B cell (primary cell): ENCODE measurements at regions not wholly inside any gene's neighbourhood (a gene's known extent, or its start where the extent isn't known, plus 50 kb on each side); places are given as distances from the start of the nearest gene placed in this dataset.

Source experiments
- ATAC-seq: fragments of 200-7000 bp; cut with Tn5 transposase; one replicate; pipeline ENCODE4 v1.10.0; 2021; ENCODE audit warnings: low read depth, mild to moderate bottlenecking, moderate number of reproducible peaks, moderate library complexity
- CTCF ChIA-PET: fragments of 350-600 bp; sonication (Branson Sonifier 250); formaldehyde crosslinking; loops from one replicate; lab custom pipeline; 2021; ENCODE audit warnings: antibody characterized with exemption, inconsistent platforms; lab: Charles Lee
- POLR2A ChIA-PET: fragments of 350-600 bp; sonication (Branson Sonifier 250); formaldehyde crosslinking; loops from one replicate; lab custom pipeline; 2021; ENCODE audit warnings: antibody characterized with exemption; lab: Charles Lee
- DNase-seq: peaks from one replicate; pipeline ENCODE4 v3.0.0; 2013
- H2AFZ ChIP-seq: 2 replicates; pipeline ENCODE4 v1.6.1; 2012; ENCODE audit warnings: mild to moderate bottlenecking, low read depth, low read length; ENCODE audit not compliant: insufficient read depth, poor library complexity, severe bottlenecking
- H3K27ac ChIP-seq, 2 donors: 1 replicate in 1 of 2; 2 replicates in 1 of 2; pipeline ENCODE4 v1.5.1; 2012 to 2013; ENCODE audit warnings: low read length in 2 of 2, mild to moderate bottlenecking in 2 of 2, moderate library complexity in 1 of 2
- H3K27me3 ChIP-seq, 4 experiments: fragments of 200-600 bp in 1 of 4; sonication (generic) in 1 of 4; replicated peaks in 1 of 4; 1 replicate in 2 of 4; 2 replicates in 2 of 4; pipeline versions ENCODE4 v1.6.1 to v1.7.0; 2013 to 2016; ENCODE audit warnings: low read length in 3 of 4, mild to moderate bottlenecking in 2 of 4, mixed read lengths in 1 of 4, moderate library complexity in 1 of 4; ENCODE audit not compliant: insufficient read depth in 4 of 4, control insufficient read depth in 3 of 4; ENCODE audit errors: control extremely low read depth in 1 of 4
- H3K36me3 ChIP-seq, 2 experiments: replicated peaks in 1 of 2; 1 replicate in 1 of 2; 2 replicates in 1 of 2; pipeline versions ENCODE4 v1.6.1 to v1.7.1; 2013; ENCODE audit warnings: low read length in 1 of 2; ENCODE audit not compliant: insufficient read depth in 2 of 2, control insufficient read depth in 1 of 2; ENCODE audit errors: control extremely low read depth in 1 of 2, extremely low read depth in 1 of 2
- H3K4me1 ChIP-seq, 2 donors: fragments of 200-600 bp in 1 of 2; sonication (generic) in 1 of 2; 1 replicate in 1 of 2; 2 replicates in 1 of 2; pipeline versions ENCODE4 v1.5.1 to v1.6.1; 2013 to 2017; ENCODE audit warnings: low read length in 2 of 2; ENCODE audit not compliant: control insufficient read depth in 2 of 2, insufficient read depth in 2 of 2
- H3K4me2 ChIP-seq: replicated peaks from 2 replicates; pipeline ENCODE3; 2012; ENCODE audit warnings: mild to moderate bottlenecking, low read depth, low read length; ENCODE audit not compliant: poor library complexity, severe bottlenecking
- H3K4me3 ChIP-seq, 5 experiments: fragments of 200-600 bp in 1 of 5; sonication (generic) in 1 of 5; 1 replicate in 3 of 5; 2 replicates in 2 of 5; pipeline versions ENCODE4 v1.5.1 to v1.7.0; 2011 to 2016; ENCODE audit warnings: low read length in 4 of 5, mild to moderate bottlenecking in 4 of 5, low read depth in 2 of 5, control low read depth in 1 of 5, moderate library complexity in 1 of 5; ENCODE audit not compliant: insufficient read depth in 1 of 5; ENCODE audit errors: control extremely low read depth in 1 of 5, extremely low read depth in 1 of 5
- H3K79me2 ChIP-seq: fragments of 200-600 bp; sonication (generic); one replicate; pipeline ENCODE4 v1.6.0; 2016; ENCODE audit warnings: low read length; ENCODE audit not compliant: control insufficient read depth, insufficient read depth
- H3K9ac ChIP-seq: fragments of 200-600 bp; sonication (generic); 2 replicates; pipeline ENCODE4 v1.6.1; 2017; ENCODE audit warnings: mild to moderate bottlenecking, low read length, moderate library complexity
- H3K9me3 ChIP-seq, 3 donors: one replicate each; pipeline versions ENCODE4 v1.6.1 to v1.7.1; 2013; ENCODE audit warnings: low read length in 2 of 3; ENCODE audit not compliant: control insufficient read depth in 2 of 3, insufficient read depth in 1 of 3; ENCODE audit errors: control extremely low read depth in 1 of 3
- H4K20me1 ChIP-seq: 2 replicates; pipeline ENCODE4 v1.6.0; 2012; ENCODE audit warnings: mild to moderate bottlenecking, low read length; ENCODE audit not compliant: insufficient read depth, control insufficient read depth, poor library complexity, severe bottlenecking
- H3K27ac Mint-ChIP-seq: one replicate; pipeline ENCODE4 v1.8.0; 2021; ENCODE audit warnings: mixed read lengths
- H3K27me3 Mint-ChIP-seq: one replicate; pipeline ENCODE4 v1.8.0; 2021; ENCODE audit warnings: mixed read lengths
- H3K4me1 Mint-ChIP-seq: one replicate; pipeline ENCODE4 v1.8.0; 2021; ENCODE audit warnings: mixed read lengths
- H3K4me3 Mint-ChIP-seq: one replicate; pipeline ENCODE4 v1.8.0; 2021; ENCODE audit warnings: mixed read lengths
- H3K9me3 Mint-ChIP-seq: one replicate; pipeline ENCODE4 v1.8.0; 2022; ENCODE audit warnings: mixed read lengths; ENCODE audit not compliant: insufficient read depth
- EZH2 ChIP-seq: IDR thresholded peaks from 2 replicates; pipeline ENCODE4 v1.6.1; 2012; ENCODE audit warnings: borderline replicate concordance, low read depth, mild to moderate bottlenecking, moderate library complexity, low read length; ENCODE audit not compliant: insufficient read depth, poor library complexity, severe bottlenecking
- WGBS: methylation state at CpG from one replicate; pipeline ENCODE4 v1.1.5; 2013; ENCODE audit warnings: missing lambda C conversion rate; ENCODE audit not compliant: insufficient coverage; 5-methylcytosine and 5-hydroxymethylcytosine counted together
- intact Hi-C: fragments of 100-400 bp; cut with micrococcal nuclease; formaldehyde crosslinking; loops from one replicate; pipeline ENCODE4 v1.10.0; 2022
- TF ChIP-seq, protein P1 (sequence below): fragments of 200-600 bp; IDR thresholded peaks from one replicate; pipeline ENCODE4 v1.8.0; 2022; ENCODE audit warnings: antibody characterized with exemption, mild to moderate bottlenecking

DNA sequence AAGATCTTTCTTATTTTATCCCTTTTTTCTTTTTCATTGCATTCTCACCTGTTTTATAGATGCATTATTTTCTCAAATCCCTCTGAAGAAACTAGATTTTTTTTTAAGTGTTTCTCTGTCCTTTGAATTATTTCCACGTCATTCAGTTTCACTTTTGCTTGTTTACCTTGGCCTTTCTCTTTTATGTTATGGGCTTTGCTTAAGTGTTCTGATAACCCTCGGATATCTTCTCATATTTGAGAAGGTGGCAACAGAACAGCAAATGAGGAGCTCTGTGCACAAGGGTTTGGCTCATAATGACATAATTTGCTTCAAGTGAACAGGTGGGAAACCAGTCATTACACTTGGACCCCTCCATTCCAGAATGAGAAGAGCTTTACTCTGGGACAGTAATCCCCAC, 111.9 kb downstream of the C1D start:
- Histone ChIP-seq H3K27ac (no peak overlapping the region), H3K4me2 (peak overlapping the region; percentile 36), H3K9ac (no peak overlapping the region), H3K79me2 (no peaks in the 10 kb centered on the region), H3K27me3 (no peaks in the 10 kb centered on the region), H3K4me1 (no peaks in the 10 kb centered on the region), H2AFZ (no peak overlapping the region), H4K20me1 (no peaks in the 10 kb centered on the region), H3K4me3 (no peak overlapping the region), H3K36me3 (no peaks in the 10 kb centered on the region), H3K9me3 (no peaks in the 10 kb centered on the region)
- DNase-seq (no peak), ATAC-seq (no peak)
- no CpG with 5 or more reads among the region's 2 CpGs for WGBS
- ChIA-PET POLR2A (no interaction called here), CTCF (no interaction called here)
- no peak for TF ChIP-seq EZH2
- TF ChIP-seq, protein P1, sequence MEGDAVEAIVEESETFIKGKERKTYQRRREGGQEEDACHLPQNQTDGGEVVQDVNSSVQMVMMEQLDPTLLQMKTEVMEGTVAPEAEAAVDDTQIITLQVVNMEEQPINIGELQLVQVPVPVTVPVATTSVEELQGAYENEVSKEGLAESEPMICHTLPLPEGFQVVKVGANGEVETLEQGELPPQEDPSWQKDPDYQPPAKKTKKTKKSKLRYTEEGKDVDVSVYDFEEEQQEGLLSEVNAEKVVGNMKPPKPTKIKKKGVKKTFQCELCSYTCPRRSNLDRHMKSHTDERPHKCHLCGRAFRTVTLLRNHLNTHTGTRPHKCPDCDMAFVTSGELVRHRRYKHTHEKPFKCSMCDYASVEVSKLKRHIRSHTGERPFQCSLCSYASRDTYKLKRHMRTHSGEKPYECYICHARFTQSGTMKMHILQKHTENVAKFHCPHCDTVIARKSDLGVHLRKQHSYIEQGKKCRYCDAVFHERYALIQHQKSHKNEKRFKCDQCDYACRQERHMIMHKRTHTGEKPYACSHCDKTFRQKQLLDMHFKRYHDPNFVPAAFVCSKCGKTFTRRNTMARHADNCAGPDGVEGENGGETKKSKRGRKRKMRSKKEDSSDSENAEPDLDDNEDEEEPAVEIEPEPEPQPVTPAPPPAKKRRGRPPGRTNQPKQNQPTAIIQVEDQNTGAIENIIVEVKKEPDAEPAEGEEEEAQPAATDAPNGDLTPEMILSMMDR: no peak
- Mint-ChIP-seq H3K27ac (no peak overlapping the region), H3K4me1 (peaks cover 6% of the 10 kb centered on the region), H3K9me3 (no peaks in the 10 kb centered on the region), H3K27me3 (peaks cover 20% of the 10 kb centered on the region), H3K4me3 (no peak overlapping the region)
- intact Hi-C loops: no loop called here

DNA sequence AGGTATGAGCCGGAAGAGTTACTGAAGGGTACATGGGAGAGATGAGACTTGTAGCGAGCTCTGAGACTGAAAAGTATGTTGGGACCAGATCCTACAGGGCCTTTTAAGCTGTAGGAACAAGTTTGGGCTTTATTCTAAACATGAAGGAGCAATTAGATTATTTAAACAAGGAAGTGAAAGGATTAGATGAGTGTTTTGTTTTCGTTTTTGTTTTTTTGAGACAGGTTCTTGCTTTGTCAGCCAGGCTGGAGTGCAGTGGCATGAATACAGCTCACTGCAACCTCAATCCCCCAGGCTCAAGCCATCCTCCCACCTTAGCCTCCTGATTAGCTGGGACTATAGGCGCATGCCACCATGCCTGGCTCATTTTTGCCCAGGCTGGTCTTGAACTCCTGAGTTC, 110.7 kb downstream of the C1D start:
- Mint-ChIP-seq H3K27ac (no peak overlapping the region), H3K9me3 (no peaks in the 10 kb centered on the region), H3K4me1 (peaks cover 6% of the 10 kb centered on the region), H3K27me3 (peaks cover 16% of the 10 kb centered on the region), H3K4me3 (no peak overlapping the region)
- H2AFZ ChIP-seq: no peak overlapping the region
- H3K36me3 ChIP-seq: no peaks in the 10 kb centered on the region
- no peak overlapping the region for H3K4me2 ChIP-seq
- ATAC-seq: no peak
- intact Hi-C loops: no loop called here
- no peaks in the 10 kb centered on the region for H3K9me3 ChIP-seq
- ChIA-PET CTCF (no interaction called here), POLR2A (no interaction called here)
- no peak overlapping the region for H3K27ac ChIP-seq
- no peak overlapping the region for H3K4me3 ChIP-seq
- DNase-seq: no peak
- WGBS: 89% methylated on average over 3 of the region's 4 CpGs
- no peaks in the 10 kb centered on the region for H3K4me1 ChIP-seq
- no peaks in the 10 kb centered on the region for H3K79me2 ChIP-seq
- H3K9ac ChIP-seq: no peak overlapping the region
- no peaks in the 10 kb centered on the region for H3K27me3 ChIP-seq
- TF ChIP-seq, protein P1: no peak
- TF ChIP-seq EZH2: no peak
- H4K20me1 ChIP-seq: no peaks in the 10 kb centered on the region
